K562 (cell line): ENCODE measurements at regions not wholly inside any gene's neighbourhood (a gene's known extent, or its start where the extent isn't known, plus 50 kb on each side); places are given as distances from the start of the nearest gene placed in this dataset.
"Not testable (repeated sequence)": the region's sequence is repeated elsewhere in the genome, so short reads cannot be mapped to it uniquely, and the experiment has no call there.

Source experiments
- ATAC-seq: fragments of 200-7000 bp; cut with Tn5 transposase; 3 replicates; pipeline ENCODE4 v1.9.1; 2020; ENCODE audit warnings: moderate library complexity
- BruUV-seq: library from RNA; stranded (reverse); fragments of 400-500 nt; replicated peaks from 2 replicates; lab custom pipeline; 2021; lab: Mats Ljungman, UMichigan
- CTCF ChIA-PET: fragments of 300-600 bp; formaldehyde crosslinking; extraction: SDS; loops from one replicate; lab custom pipeline; 2021; ENCODE audit warnings: low intra/inter-chr PET ratio; lab: Yijun Ruan, JAX
- POLR2A ChIA-PET: fragments of 300-600, 350-650 bp; sonication (Branson Sonifier 250); formaldehyde crosslinking; extraction: SDS; loops from one replicate; lab custom pipeline; 2021; ENCODE audit warnings: antibody characterized with exemption, inconsistent platforms; lab: Yijun Ruan, JAX
- DNase-seq, 4 experiments: peaks; one replicate each; pipeline versions ENCODE4 v3.0.0 to v3.0.0-alpha.2; 2011 to 2018; ENCODE audit warnings: low spot score in 3 of 4, mixed read lengths in 3 of 4; ENCODE audit errors: extremely low read depth in 1 of 4
- FAIRE-seq: peaks from 2 replicates; lab custom pipeline; 2011; peaks lifted over from hg19 to GRCh38; lab: Jason Lieb, UNC
- H2AFZ ChIP-seq: 2 replicates; pipeline ENCODE4 v1.6.0; 2011; ENCODE audit warnings: low read depth, low read length, control low read depth, inconsistent platforms
- H3K27ac ChIP-seq: fragments of 200-600 bp; 3 replicates; pipeline ENCODE4 v1.8.0; 2011; ENCODE audit warnings: low read depth, mild to moderate bottlenecking, control low read depth, inconsistent platforms, low read length, moderate library complexity, mixed read lengths; ENCODE audit errors: extremely low read depth
- H3K27me3 ChIP-seq, 2 experiments: fragments of 300-600 bp in 1 of 2; 2 replicates in 1 of 2; 3 replicates in 1 of 2; pipeline versions ENCODE4 v1.6.0 to v1.8.0; 2011; ENCODE audit warnings: inconsistent platforms in 2 of 2, low read length in 2 of 2, mild to moderate bottlenecking in 1 of 2, mixed read lengths in 1 of 2, moderate library complexity in 1 of 2; ENCODE audit not compliant: control insufficient read depth in 2 of 2, insufficient read depth in 2 of 2
- H3K36me3 ChIP-seq: fragments of 300-600 bp; 3 replicates; pipeline ENCODE4 v1.8.0; 2011; ENCODE audit warnings: mild to moderate bottlenecking, low read length, inconsistent platforms; ENCODE audit not compliant: control insufficient read depth, insufficient read depth
- H3K4me1 ChIP-seq, 2 experiments: fragments of 200-600 bp in 1 of 2; replicated peaks in 1 of 2; 2 replicates in 1 of 2; 3 replicates in 1 of 2; pipeline versions ENCODE4 v1.5.1 to v1.8.0; 2011; ENCODE audit warnings: inconsistent platforms in 2 of 2, low read length in 2 of 2, mild to moderate bottlenecking in 1 of 2, mixed read lengths in 1 of 2, moderate library complexity in 1 of 2; ENCODE audit not compliant: control insufficient read depth in 2 of 2, insufficient read depth in 2 of 2
- H3K4me2 ChIP-seq: 2 replicates; pipeline ENCODE4 v1.6.1; 2011; ENCODE audit warnings: low read length, control low read depth, inconsistent platforms, mixed read lengths; ENCODE audit not compliant: insufficient read depth
- H3K4me3 ChIP-seq: fragments of 200-600 bp; sonication (generic), shearing (Covaris generic); 2 replicates; pipeline ENCODE4 v1.5.1; 2016; ENCODE audit warnings: control low read depth, inconsistent platforms
- H3K79me2 ChIP-seq: fragments of 200-600 bp; 3 replicates; pipeline ENCODE4 v1.8.0; 2011; ENCODE audit warnings: low read length, inconsistent platforms; ENCODE audit not compliant: control insufficient read depth, insufficient read depth
- H3K9ac ChIP-seq, 2 experiments: 2 replicates each; pipeline versions ENCODE4 v1.6.0 to v1.6.1; 2011; ENCODE audit warnings: low read depth in 2 of 2, low read length in 2 of 2, control low read depth in 1 of 2, inconsistent platforms in 1 of 2, mild to moderate bottlenecking in 1 of 2, mixed read lengths in 1 of 2; ENCODE audit not compliant: insufficient read depth in 1 of 2
- H3K9me1 ChIP-seq: one replicate; pipeline ENCODE4 v1.6.0; 2011; ENCODE audit warnings: inconsistent platforms, mild to moderate bottlenecking, low read length, moderate library complexity; ENCODE audit not compliant: control insufficient read depth, insufficient read depth
- H3K9me3 ChIP-seq: replicated peaks from 2 replicates; pipeline ENCODE4 v1.5.1; 2011; ENCODE audit warnings: low read depth, low read length, inconsistent platforms; ENCODE audit not compliant: control insufficient read depth, insufficient read depth
- H4K20me1 ChIP-seq: replicated peaks from 2 replicates; pipeline ENCODE4 v1.6.1; 2011; ENCODE audit warnings: low read length, inconsistent platforms, mixed read lengths; ENCODE audit not compliant: control insufficient read depth, insufficient read depth
- BRD4 ChIP-seq: fragments of 200-600 bp; sonication (generic); IDR thresholded peaks from 2 replicates; pipeline ENCODE4 v1.6.1; 2017; ENCODE audit warnings: inconsistent platforms
- EP400 ChIP-seq: fragments of 450-650 bp; IDR thresholded peaks from 2 replicates; pipeline ENCODE4 v1.6.1; 2017; ENCODE audit warnings: antibody characterized with exemption, mild to moderate bottlenecking, moderate library complexity
- ETV1 ChIP-seq: fragments of 450-650 bp; conservative IDR thresholded peaks from 2 replicates; pipeline ENCODE4 v1.6.1; 2016; ENCODE audit warnings: missing genetic modification characterization, control low read depth, low read depth, missing compliant biosample characterization
- GTF2F1 ChIP-seq: IDR thresholded peaks from 2 replicates; pipeline ENCODE4 v1.6.1; 2011; ENCODE audit warnings: low read depth, low read length, improper control_type of control experiment
- HINFP ChIP-seq: fragments of 450-650 bp; conservative IDR thresholded peaks from 2 replicates; pipeline ENCODE4 v1.6.1; 2016; ENCODE audit warnings: missing genetic modification characterization, low read depth, mild to moderate bottlenecking, control low read depth, missing compliant biosample characterization
- ID3 ChIP-seq, 2 experiments: fragments of 250-450 bp in 1 of 2; fragments of 450-650 bp in 1 of 2; sonication (Bioruptor Pico) in 1 of 2; IDR thresholded peaks; 2 replicates each; pipeline versions ENCODE4 v1.6.1 to v1.8.0; 2016 to 2021; ENCODE audit warnings: mild to moderate bottlenecking in 2 of 2, moderate library complexity in 2 of 2, missing compliant biosample characterization in 1 of 2, missing genetic modification characterization in 1 of 2
- ILF3 ChIP-seq: fragments of 450-650 bp; IDR thresholded peaks from 2 replicates; pipeline ENCODE4 v1.6.1; 2018; ENCODE audit warnings: antibody characterized with exemption, mild to moderate bottlenecking, moderate library complexity, borderline replicate concordance
- KAT8 ChIP-seq: fragments of 450-650 bp; IDR thresholded peaks from 2 replicates; pipeline ENCODE4 v1.6.1; 2016; ENCODE audit warnings: low read depth, mild to moderate bottlenecking
- RBM15 ChIP-seq: fragments of 200-400 bp; formaldehyde crosslinking; IDR thresholded peaks from 2 replicates; pipeline ENCODE4 v1.6.1; 2018; ENCODE audit warnings: mild to moderate bottlenecking, low read length, moderate library complexity; ENCODE audit not compliant: insufficient read depth
- THAP7 ChIP-seq: fragments of 250-450 bp; sonication (Bioruptor Pico); IDR thresholded peaks from 2 replicates; pipeline ENCODE4 v1.5.0; 2021
- WGBS: fragments of 100-300 bp; shearing (Covaris generic); methylation state at CpG from one replicate; pipeline ENCODE4 v1.1.6; 2016; ENCODE audit warnings: low coverage, mixed read lengths; ENCODE audit not compliant: insufficient coverage; ENCODE audit errors: missing lambda C conversion rate; 5-methylcytosine and 5-hydroxymethylcytosine counted together
- in situ Hi-C: fragments of 300-500 bp; cut with MboI; formaldehyde crosslinking; loops from 4 replicates; pipeline ENCODE4 v1.15.0; 2018; ENCODE audit warnings: inconsistent platforms, mixed read lengths
- intact Hi-C: fragments of 100-400 bp; cut with micrococcal nuclease; formaldehyde crosslinking; loops from 2 replicates; pipeline ENCODE4 v1.14.2; 2022

GRCh38 chrX:101744085-101744484 lies 84.4 kb upstream of the ARMCX2 start (continued):
- TF ChIP-seq ILF3 (no peak), BRD4 (no peak), HINFP (tag) (no peak)

- Histone ChIP-seq H3K27me3 (no peaks in the 10 kb centered on the region), H3K4me3 (no peak overlapping the region), H3K9ac (no peak overlapping the region), H3K36me3 (no peaks in the 10 kb centered on the region), H4K20me1 (no peaks in the 10 kb centered on the region), H3K9me1 (no peaks in the 10 kb centered on the region), H2AFZ (no peak overlapping the region), H3K4me2 (no peak overlapping the region), H3K4me1 (no peaks in the 10 kb centered on the region), H3K27ac (no peak overlapping the region), H3K79me2 (no peaks in the 10 kb centered on the region), H3K9me3 (no peaks in the 10 kb centered on the region)
- intact Hi-C loops = no loop called here
- FAIRE-seq (no peak), DNase-seq (no peak), ATAC-seq (no peak)
- WGBS = 5% methylated on average over 2 of the region's 2 CpGs
- no peak for TF ChIP-seq GTF2F1
- TF ChIP-seq ETV1 (tag) = no peak
- no peak for TF ChIP-seq EP400
- TF ChIP-seq KAT8 = no peak
- TF ChIP-seq THAP7 (CRISPR knock-in tag) = no peak
- TF ChIP-seq ID3 (CRISPR knock-in tag; IDR thresholded peaks at IDR 0.05) = no peak
- TF ChIP-seq ID3 (tag; IDR thresholded peaks at IDR 0.05) = no peak
- no peak for TF ChIP-seq RBM15
- in situ Hi-C loops = no loop called here
- CTCF ChIA-PET = no interaction called here
- no TSS peak for BruUV-seq
- POLR2A ChIA-PET = no interaction called here
Measured at GRCh38 chrX:101740642-101741041, 81.0 kb upstream of the ARMCX2 start.

GRCh38 chrX:101738867-101739266 lies 79.2 kb upstream of the ARMCX2 start:
- H2AFZ ChIP-seq, CTCF ChIA-PET, H3K4me1 ChIP-seq, FAIRE-seq, H4K20me1 ChIP-seq, H3K79me2 ChIP-seq, intact Hi-C loops, in situ Hi-C loops, ATAC-seq, H3K27me3 ChIP-seq, H3K9ac ChIP-seq, H3K9me3 ChIP-seq, H3K36me3 ChIP-seq, H3K4me2 ChIP-seq, POLR2A ChIA-PET, H3K27ac ChIP-seq, BruUV-seq, H3K9me1 ChIP-seq, H3K4me3 ChIP-seq, DNase-seq: not testable (repeated sequence)
- 0% methylated on average over 8 of the region's 24 CpGs for WGBS
